HL-60 (cell line): ENCODE measurements at regions not wholly inside any gene's neighbourhood (a gene's known extent, or its start where the extent isn't known, plus 50 kb on each side); places are given as distances from the start of the nearest gene placed in this dataset.

Experiments used
- GABPA ChIP-seq: IDR thresholded peaks from 2 replicates; pipeline ENCODE4 v1.6.1; 2012; ENCODE audit warnings: low read depth
- POLR2AphosphoS5 ChIP-seq: IDR thresholded peaks from 2 replicates; pipeline ENCODE4 v1.6.1; 2012; ENCODE audit warnings: low read depth
- TF ChIP-seq, protein P1 (sequence below): IDR thresholded peaks from one replicate; pipeline ENCODE4 v1.5.1; 2011; ENCODE audit warnings: low read length, control low read depth, inconsistent platforms; ENCODE audit not compliant: insufficient read depth

DNA sequence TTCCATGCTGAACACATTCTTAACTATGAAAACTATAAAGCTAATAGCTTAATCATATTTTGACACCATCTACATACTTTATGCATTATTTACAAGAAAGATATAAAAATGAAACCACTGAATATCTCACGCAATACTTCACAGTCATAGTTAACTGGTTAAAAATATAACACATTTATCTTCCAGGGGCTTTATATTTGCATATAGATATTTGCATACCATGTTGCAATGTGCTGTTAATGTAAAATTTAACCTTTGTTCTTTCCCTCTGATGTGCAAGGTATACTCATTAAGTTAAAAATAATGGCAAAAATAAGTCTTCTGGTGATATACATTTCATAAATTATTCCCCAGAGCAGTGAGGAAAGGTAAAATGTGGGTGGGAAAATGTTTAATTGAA, 76.9 kb upstream of the MGMT start:
- no peak for TF ChIP-seq POLR2AphosphoS5
- TF ChIP-seq, protein P1, sequence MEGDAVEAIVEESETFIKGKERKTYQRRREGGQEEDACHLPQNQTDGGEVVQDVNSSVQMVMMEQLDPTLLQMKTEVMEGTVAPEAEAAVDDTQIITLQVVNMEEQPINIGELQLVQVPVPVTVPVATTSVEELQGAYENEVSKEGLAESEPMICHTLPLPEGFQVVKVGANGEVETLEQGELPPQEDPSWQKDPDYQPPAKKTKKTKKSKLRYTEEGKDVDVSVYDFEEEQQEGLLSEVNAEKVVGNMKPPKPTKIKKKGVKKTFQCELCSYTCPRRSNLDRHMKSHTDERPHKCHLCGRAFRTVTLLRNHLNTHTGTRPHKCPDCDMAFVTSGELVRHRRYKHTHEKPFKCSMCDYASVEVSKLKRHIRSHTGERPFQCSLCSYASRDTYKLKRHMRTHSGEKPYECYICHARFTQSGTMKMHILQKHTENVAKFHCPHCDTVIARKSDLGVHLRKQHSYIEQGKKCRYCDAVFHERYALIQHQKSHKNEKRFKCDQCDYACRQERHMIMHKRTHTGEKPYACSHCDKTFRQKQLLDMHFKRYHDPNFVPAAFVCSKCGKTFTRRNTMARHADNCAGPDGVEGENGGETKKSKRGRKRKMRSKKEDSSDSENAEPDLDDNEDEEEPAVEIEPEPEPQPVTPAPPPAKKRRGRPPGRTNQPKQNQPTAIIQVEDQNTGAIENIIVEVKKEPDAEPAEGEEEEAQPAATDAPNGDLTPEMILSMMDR, result no peak
- TF ChIP-seq GABPA, result no peak
